ENCODE measurements at regions not wholly inside any gene's neighbourhood (a gene's known extent, or its start where the extent isn't known, plus 50 kb on each side); places are given as distances from the start of the nearest gene placed in this dataset.

GRCh38 chr13:80552851-80553440 lies 212.0 kb upstream of the SPRY2 start:
- no peak overlapping the region for H3K4me3 ChIP-seq (ENCODE audit: low read depth, low read length)
- DNase-seq (ENCODE audit: low read depth), result no peak
- TF ChIP-seq MYC (IDR thresholded peaks at IDR 0.05; ENCODE audit: low read depth, low read length) (no peak), MAX (IDR thresholded peaks at IDR 0.05; ENCODE audit: low read depth, low read length) (no peak), POLR2A (IDR thresholded peaks at IDR 0.05; ENCODE audit: extremely low read depth, insufficient read length) (no peak)
- TF ChIP-seq, protein P1, sequence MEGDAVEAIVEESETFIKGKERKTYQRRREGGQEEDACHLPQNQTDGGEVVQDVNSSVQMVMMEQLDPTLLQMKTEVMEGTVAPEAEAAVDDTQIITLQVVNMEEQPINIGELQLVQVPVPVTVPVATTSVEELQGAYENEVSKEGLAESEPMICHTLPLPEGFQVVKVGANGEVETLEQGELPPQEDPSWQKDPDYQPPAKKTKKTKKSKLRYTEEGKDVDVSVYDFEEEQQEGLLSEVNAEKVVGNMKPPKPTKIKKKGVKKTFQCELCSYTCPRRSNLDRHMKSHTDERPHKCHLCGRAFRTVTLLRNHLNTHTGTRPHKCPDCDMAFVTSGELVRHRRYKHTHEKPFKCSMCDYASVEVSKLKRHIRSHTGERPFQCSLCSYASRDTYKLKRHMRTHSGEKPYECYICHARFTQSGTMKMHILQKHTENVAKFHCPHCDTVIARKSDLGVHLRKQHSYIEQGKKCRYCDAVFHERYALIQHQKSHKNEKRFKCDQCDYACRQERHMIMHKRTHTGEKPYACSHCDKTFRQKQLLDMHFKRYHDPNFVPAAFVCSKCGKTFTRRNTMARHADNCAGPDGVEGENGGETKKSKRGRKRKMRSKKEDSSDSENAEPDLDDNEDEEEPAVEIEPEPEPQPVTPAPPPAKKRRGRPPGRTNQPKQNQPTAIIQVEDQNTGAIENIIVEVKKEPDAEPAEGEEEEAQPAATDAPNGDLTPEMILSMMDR (IDR thresholded peaks at IDR 0.05; ENCODE audit: low read depth, low read length), result no peak

DNA sequence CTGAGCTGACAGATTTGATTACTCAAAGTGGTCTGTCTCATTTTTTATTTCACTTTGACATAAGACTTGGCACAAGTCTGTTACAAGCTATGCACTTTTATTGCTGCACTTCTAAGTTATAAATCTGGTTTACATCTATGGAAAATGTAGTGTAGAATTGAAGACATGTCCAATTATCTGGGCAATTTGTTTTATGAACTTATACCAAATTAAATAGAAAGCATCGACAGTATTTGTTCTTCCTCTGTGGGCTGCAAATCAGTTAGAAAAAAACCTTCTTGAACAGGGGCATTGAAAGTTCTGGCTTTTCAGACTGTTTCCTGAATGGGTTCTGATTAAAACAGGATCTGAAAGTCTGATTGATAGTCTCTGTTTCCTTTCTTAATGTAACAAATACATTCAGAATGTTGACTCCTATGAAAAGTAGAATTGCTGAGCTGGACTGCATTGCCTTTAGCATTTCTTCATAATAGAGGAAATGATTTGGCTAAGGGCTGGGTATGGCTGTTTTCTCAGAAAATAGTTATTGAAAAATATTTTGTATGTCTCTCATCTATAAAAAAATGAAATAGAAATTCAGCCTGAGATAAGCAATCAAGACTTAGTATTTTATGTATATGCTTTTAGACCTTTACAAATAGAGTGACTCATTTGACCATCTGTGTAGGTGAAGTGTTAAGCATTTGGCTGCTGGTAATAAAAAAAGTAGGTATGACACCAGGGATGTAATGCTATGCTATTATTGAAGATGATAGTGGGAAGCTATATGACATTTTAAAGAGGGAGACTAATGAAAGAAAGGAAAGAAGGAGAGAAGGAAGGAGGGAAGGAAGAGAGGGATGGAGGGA lies 210.9 kb upstream of the SPRY2 start:
- TF ChIP-seq, protein P1 (IDR thresholded peaks at IDR 0.05; ENCODE audit: low read depth, low read length), result no peak
- TF ChIP-seq MYC (IDR thresholded peaks at IDR 0.05; ENCODE audit: low read depth, low read length), result no peak
- DNase-seq (ENCODE audit: low read depth), result no peak
- H3K4me3 ChIP-seq (ENCODE audit: low read depth, low read length), result no peak overlapping the region

GRCh38 chr13:80550971-80551441 lies 210.1 kb upstream of the SPRY2 start:
- H3K4me3 ChIP-seq (ENCODE audit: low read depth, low read length), result no peak overlapping the region
- TF ChIP-seq MAX (IDR thresholded peaks at IDR 0.05; ENCODE audit: low read depth, low read length), result no peak
- TF ChIP-seq MYC (IDR thresholded peaks at IDR 0.05; ENCODE audit: low read depth, low read length), result no peak
- TF ChIP-seq, protein P1 (IDR thresholded peaks at IDR 0.05; ENCODE audit: low read depth, low read length), result no peak
- TF ChIP-seq POLR2A (IDR thresholded peaks at IDR 0.05; ENCODE audit: extremely low read depth, insufficient read length), result no peak
- DNase-seq (ENCODE audit: low read depth), result no peak

DNA sequence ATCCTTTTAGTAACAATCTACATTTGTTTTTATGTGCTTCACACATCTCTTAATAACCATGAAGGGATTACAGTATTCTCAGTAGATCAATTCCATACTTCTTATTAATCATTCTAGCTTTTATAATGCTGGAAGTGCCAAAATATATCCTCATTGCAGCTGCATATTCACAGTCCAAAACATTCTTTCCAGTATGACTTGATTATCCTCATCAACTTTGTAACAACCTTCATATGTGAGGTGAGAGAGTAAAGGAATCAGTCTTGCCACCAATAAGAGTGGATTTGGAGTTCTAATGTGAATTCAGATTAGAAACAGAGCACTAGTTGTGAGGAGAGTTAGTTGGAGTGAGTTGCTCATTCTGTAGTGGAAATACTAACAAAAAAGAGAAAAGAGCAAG lies 208.0 kb upstream of the SPRY2 start:
- TF ChIP-seq, protein P1 (IDR thresholded peaks at IDR 0.05; ENCODE audit: low read depth, low read length), result no peak
- TF ChIP-seq POLR2A (IDR thresholded peaks at IDR 0.05; ENCODE audit: extremely low read depth, insufficient read length) (no peak), MYC (IDR thresholded peaks at IDR 0.05; ENCODE audit: low read depth, low read length) (no peak), MAX (IDR thresholded peaks at IDR 0.05; ENCODE audit: low read depth, low read length) (no peak)
- no peak overlapping the region for H3K4me3 ChIP-seq (ENCODE audit: low read depth, low read length)

GRCh38 chr13:80547885-80548825 lies 207.2 kb upstream of the SPRY2 start:
- no peak overlapping the region for H3K4me3 ChIP-seq (ENCODE audit: low read depth, low read length)
- DNase-seq (ENCODE audit: low read depth), result no peak
- TF ChIP-seq MYC (IDR thresholded peaks at IDR 0.05; ENCODE audit: low read depth, low read length), result no peak
- TF ChIP-seq POLR2A (IDR thresholded peaks at IDR 0.05; ENCODE audit: extremely low read depth, insufficient read length), result no peak
- TF ChIP-seq, protein P1 (IDR thresholded peaks at IDR 0.05; ENCODE audit: low read depth, low read length), result no peak
- no peak for TF ChIP-seq MAX (IDR thresholded peaks at IDR 0.05; ENCODE audit: low read depth, low read length)

More for the DNA sequence above, 208.0 kb upstream of the SPRY2 start:
- DNase-seq (ENCODE audit: low read depth), result no peak
